Psoas muscle (tissue), 7 donors: ENCODE measurements at regions not wholly inside any gene's neighbourhood (a gene's known extent, or its start where the extent isn't known, plus 50 kb on each side); places are given as distances from the start of the nearest gene placed in this dataset.

ENCODE experiments used
- ATAC-seq, 4 donors: fragments of 200-7000 bp; cut with Tn5 transposase; one replicate each; pipeline ENCODE4 v1.9.1; 2020; ENCODE audit warnings: moderate library complexity in 3 of 4, mild to moderate bottlenecking in 2 of 4
- DNase-seq, 2 donors: peaks; one replicate each; pipeline ENCODE4 v3.0.0-alpha.2; 2020
- H3K27ac ChIP-seq: fragments of 200-600 bp; one replicate; pipeline ENCODE4 v1.8.0; 2022
- H3K27me3 ChIP-seq, 3 donors: fragments of 200-600 bp in 1 of 3; one replicate each; pipeline versions ENCODE4 v1.6.1 to v1.8.0; 2013 to 2022; ENCODE audit warnings: low read length in 2 of 3, mild to moderate bottlenecking in 2 of 3, moderate library complexity in 1 of 3; ENCODE audit not compliant: insufficient read depth in 3 of 3
- H3K36me3 ChIP-seq, 2 donors: fragments of 200-600 bp in 1 of 2; one replicate each; pipeline versions ENCODE4 v1.6.1 to v1.8.0; 2013 to 2022; ENCODE audit warnings: low read depth in 1 of 2, mild to moderate bottlenecking in 1 of 2, moderate library complexity in 1 of 2; ENCODE audit not compliant: insufficient read depth in 1 of 2
- H3K4me1 ChIP-seq: fragments of 200-600 bp; one replicate; pipeline ENCODE4 v1.8.0; 2022
- H3K4me3 ChIP-seq: fragments of 200-600 bp; one replicate; pipeline ENCODE4 v1.8.0; 2022; ENCODE audit warnings: mild to moderate bottlenecking
- H3K9me3 ChIP-seq: fragments of 200-600 bp; one replicate; pipeline ENCODE4 v1.8.0; 2022
- CTCF ChIP-seq: fragments of 200-600 bp; IDR thresholded peaks from one replicate; pipeline ENCODE4 v1.8.0; 2022; ENCODE audit warnings: antibody characterized with exemption
- WGBS, 3 donors: extraction: QIAGEN DNeasy Blood & Tissue Kit; methylation state at CpG; one replicate each; pipeline versions ENCODE4 v1.1.6 to v1.1.7; 2013; 5-methylcytosine and 5-hydroxymethylcytosine counted together
- intact Hi-C, 2 donors: fragments of 100-400 bp; cut with DNase I; formaldehyde crosslinking; loops; one replicate each; pipeline versions ENCODE4 v1.11.0 to v1.14.2; 2022
- donor health status: healthy with polysubstance abuse.
- donor health status: DM: no; HTN: no; CAD: no; lungs with moderate emphysema.
- donor health status: Bipolar disorder and iron deficiency.
- donor health status: healthy.
- donor health status: DM: yes; HTN: yes; CAD: no.
- donor health status: DM: no; HTN: no; CAD: no.
- donor health status: DM: yes; HTN: yes; CAD: no.

GRCh38 chr5:123875561-123876275 is 363.7 kb downstream of the CSNK1G3 start:
- H3K36me3 ChIP-seq: no peaks in the 10 kb centered on the region
- WGBS, 3 donors: 32 to 44% (median 43%) methylated on average over 7 of the region's 7 CpGs
- TF ChIP-seq CTCF: no peak
- no peak overlapping the region for H3K4me3 ChIP-seq
- H3K27me3 ChIP-seq: no peaks in the 10 kb centered on the region
- intact Hi-C loops: no loop called here
- H3K9me3 ChIP-seq: no peaks in the 10 kb centered on the region
- ATAC-seq (peak in 1 of 4 donors; percentile 26), DNase-seq (no peak)
- H3K4me1 ChIP-seq: peaks cover 21% of the 10 kb centered on the region
- H3K27ac ChIP-seq: no peak overlapping the region

GRCh38 chr5:123874600-123875201 is 362.7 kb downstream of the CSNK1G3 start:
- no peak for DNase-seq
- H3K4me3 ChIP-seq: no peak overlapping the region
- peaks cover 21% of the 10 kb centered on the region for H3K4me1 ChIP-seq
- H3K9me3 ChIP-seq: no peaks in the 10 kb centered on the region
- no peaks in the 10 kb centered on the region for H3K27me3 ChIP-seq
- 33 to 50% (median 43%) methylated on average over 4 of the region's 4 CpGs for WGBS, 3 donors
- ATAC-seq: no peak
- TF ChIP-seq CTCF: no peak
- intact Hi-C loops: no loop called here
- no peaks in the 10 kb centered on the region for H3K36me3 ChIP-seq
- peak overlapping the region; percentile 11 for H3K27ac ChIP-seq

GRCh38 chr5:123873846-123874245 is 361.9 kb downstream of the CSNK1G3 start:
- ATAC-seq: no peak
- no peak for TF ChIP-seq CTCF
- H3K27me3 ChIP-seq: no peaks in the 10 kb centered on the region
- no peaks in the 10 kb centered on the region for H3K36me3 ChIP-seq
- H3K27ac ChIP-seq: no peak overlapping the region
- no peaks in the 10 kb centered on the region for H3K9me3 ChIP-seq
- no peak overlapping the region for H3K4me3 ChIP-seq
- no peak for DNase-seq
- intact Hi-C loops: no loop called here
- WGBS, 3 donors: 49 to 65% (median 54%) methylated on average over 2 of the region's 2 CpGs
- peaks cover 22% of the 10 kb centered on the region for H3K4me1 ChIP-seq

- no peaks in the 10 kb centered on the region for H3K27me3 ChIP-seq
- ATAC-seq: peak in 3 of 4 donors; percentile 58 to 79 (median 60)
- peaks cover 33% of the 10 kb centered on the region for H3K4me1 ChIP-seq
- no peaks in the 10 kb centered on the region for H3K36me3 ChIP-seq
- H3K4me3 ChIP-seq: no peak overlapping the region
- no peak for TF ChIP-seq CTCF
- H3K9me3 ChIP-seq: no peaks in the 10 kb centered on the region
- H3K27ac ChIP-seq: no peak overlapping the region
- 13 to 44% (median 25%) methylated on average over 1 of the region's 1 CpG for WGBS, 3 donors
- DNase-seq: no peak
- intact Hi-C loops: no loop called here
These were observed 359.4 kb downstream of the CSNK1G3 start for GRCh38 chr5:123871373-123871772.
